Fibroblast of lung (primary cell): ENCODE measurements at regions not wholly inside any gene's neighbourhood (a gene's known extent, or its start where the extent isn't known, plus 50 kb on each side); places are given as distances from the start of the nearest gene placed in this dataset.

Experiments used
- DNase-seq, 2 donors: peaks; one replicate each; pipeline versions ENCODE4 v3.0.0 to v3.0.0-alpha.2; 2010; ENCODE audit warnings: low read depth in 2 of 2
- H2AFZ ChIP-seq: 2 replicates; pipeline ENCODE4 v1.5.1; 2012; ENCODE audit warnings: low read length, control low read depth, inconsistent platforms
- H3K27ac ChIP-seq: 2 replicates; pipeline ENCODE4 v1.5.1; 2011; ENCODE audit warnings: low read length, control low read depth; ENCODE audit not compliant: insufficient read depth
- H3K27me3 ChIP-seq: 2 replicates; pipeline ENCODE4 v1.5.1; 2011; ENCODE audit warnings: mild to moderate bottlenecking, low read length; ENCODE audit not compliant: control insufficient read depth, insufficient read depth
- H3K36me3 ChIP-seq: 2 replicates; pipeline ENCODE4 v1.5.1; 2011; ENCODE audit warnings: low read length; ENCODE audit not compliant: control insufficient read depth, insufficient read depth
- H3K4me1 ChIP-seq: 2 replicates; pipeline ENCODE4 v1.5.1; 2011; ENCODE audit warnings: low read length; ENCODE audit not compliant: control insufficient read depth, insufficient read depth; ENCODE audit errors: extremely low read depth
- H3K4me2 ChIP-seq: 2 replicates; pipeline ENCODE4 v1.5.1; 2011; ENCODE audit warnings: low read length, control low read depth; ENCODE audit not compliant: insufficient read depth; ENCODE audit errors: extremely low read depth
- H3K4me3 ChIP-seq, 4 experiments: fragments of 200-600 bp in 1 of 4; sonication (generic) in 1 of 4; replicated peaks in 1 of 4; 2 replicates each; pipeline ENCODE4 v1.5.1; 2011 to 2016; ENCODE audit warnings: low read length in 4 of 4, low read depth in 3 of 4, mild to moderate bottlenecking in 3 of 4, control low read depth in 2 of 4, inconsistent platforms in 1 of 4, mixed read lengths in 1 of 4; ENCODE audit not compliant: insufficient read depth in 1 of 4; ENCODE audit errors: control extremely low read depth in 1 of 4
- H3K79me2 ChIP-seq: 2 replicates; pipeline ENCODE4 v1.5.1; 2012; ENCODE audit warnings: mild to moderate bottlenecking, low read length, inconsistent platforms; ENCODE audit not compliant: control insufficient read depth, insufficient read depth
- H3K9ac ChIP-seq: 2 replicates; pipeline ENCODE4 v1.5.1; 2011; ENCODE audit warnings: mild to moderate bottlenecking, low read length, control low read depth; ENCODE audit not compliant: insufficient read depth
- H3K9me3 ChIP-seq: 2 replicates; pipeline ENCODE4 v1.5.1; 2012; ENCODE audit warnings: low read depth, low read length; ENCODE audit not compliant: control insufficient read depth, insufficient read depth
- H4K20me1 ChIP-seq: 2 replicates; pipeline ENCODE4 v1.5.1; 2011; ENCODE audit warnings: low read length; ENCODE audit not compliant: control insufficient read depth, insufficient read depth; ENCODE audit errors: extremely low read depth
- CTCF ChIP-seq, 2 donors: IDR thresholded peaks in 1 of 2; conservative IDR thresholded peaks in 1 of 2; 1 replicate in 1 of 2; 2 replicates in 1 of 2; pipeline ENCODE4 v1.5.1; 2011 to 2012; ENCODE audit warnings: low read length in 2 of 2, control low read depth in 1 of 2, inconsistent platforms in 1 of 2, low read depth in 1 of 2, mild to moderate bottlenecking in 1 of 2
- EZH2 ChIP-seq: IDR thresholded peaks from 2 replicates; pipeline ENCODE4 v1.5.1; 2012; ENCODE audit warnings: low read length, control low read depth, mild to moderate bottlenecking; ENCODE audit errors: missing control alignments

- no peaks in the 10 kb centered on the region for H3K9me3 ChIP-seq
- H3K4me3 ChIP-seq = no peak overlapping the region
- H2AFZ ChIP-seq = no peak overlapping the region
- H3K4me2 ChIP-seq = no peak overlapping the region
- no peak overlapping the region for H3K27ac ChIP-seq
- H3K36me3 ChIP-seq = no peaks in the 10 kb centered on the region
- TF ChIP-seq EZH2 (no peak), CTCF (conservative IDR thresholded peaks at IDR 0.05 in 1 of 2, IDR thresholded peaks at IDR 0.05 in 1 of 2; ENCODE audit: low read depth in 1 of 2, low read length in 2 of 2) (no peak)
- H3K9ac ChIP-seq = no peak overlapping the region
- no peaks in the 10 kb centered on the region for H4K20me1 ChIP-seq
- peak in 1 of 2 donors; percentile 11 for DNase-seq
- no peaks in the 10 kb centered on the region for H3K27me3 ChIP-seq
- no peaks in the 10 kb centered on the region for H3K79me2 ChIP-seq
- H3K4me1 ChIP-seq = no peaks in the 10 kb centered on the region
Observed at GRCh38 chr2:8258406-8258805, 423.4 kb upstream of the ID2 start.

GRCh38 chr2:8259106-8259840 is 422.6 kb upstream of the ID2 start:
- TF ChIP-seq EZH2 (no peak), CTCF (conservative IDR thresholded peaks at IDR 0.05 in 1 of 2, IDR thresholded peaks at IDR 0.05 in 1 of 2; ENCODE audit: low read depth in 1 of 2, low read length in 2 of 2) (no peak)
- H3K9ac ChIP-seq = no peak overlapping the region
- no peaks in the 10 kb centered on the region for H3K27me3 ChIP-seq
- no peak overlapping the region for H3K4me2 ChIP-seq
- DNase-seq = no peak
- no peaks in the 10 kb centered on the region for H3K9me3 ChIP-seq
- H3K4me3 ChIP-seq = no peak overlapping the region
- no peaks in the 10 kb centered on the region for H3K4me1 ChIP-seq
- H3K27ac ChIP-seq = no peak overlapping the region
- H3K36me3 ChIP-seq = no peaks in the 10 kb centered on the region
- H2AFZ ChIP-seq = no peak overlapping the region
- H4K20me1 ChIP-seq = no peaks in the 10 kb centered on the region
- no peaks in the 10 kb centered on the region for H3K79me2 ChIP-seq

GRCh38 chr2:8259841-8260178 is 422.0 kb upstream of the ID2 start:
- TF ChIP-seq CTCF (conservative IDR thresholded peaks at IDR 0.05 in 1 of 2, IDR thresholded peaks at IDR 0.05 in 1 of 2; ENCODE audit: low read depth in 1 of 2, low read length in 2 of 2) (no peak), EZH2 (no peak)
- H3K79me2 ChIP-seq = no peaks in the 10 kb centered on the region
- H3K9me3 ChIP-seq = no peaks in the 10 kb centered on the region
- H3K27me3 ChIP-seq = no peaks in the 10 kb centered on the region
- DNase-seq = no peak
- no peak overlapping the region for H3K27ac ChIP-seq
- H4K20me1 ChIP-seq = no peaks in the 10 kb centered on the region
- no peaks in the 10 kb centered on the region for H3K36me3 ChIP-seq
- H3K4me2 ChIP-seq = no peak overlapping the region
- H2AFZ ChIP-seq = no peak overlapping the region
- H3K9ac ChIP-seq = no peak overlapping the region
- H3K4me1 ChIP-seq = no peaks in the 10 kb centered on the region
- H3K4me3 ChIP-seq = no peak overlapping the region
